ENCODE measurements at regions not wholly inside any gene's neighbourhood (a gene's known extent, or its start where the extent isn't known, plus 50 kb on each side); places are given as distances from the start of the nearest gene placed in this dataset.
"Not testable (repeated sequence)": the region's sequence is repeated elsewhere in the genome, so short reads cannot be mapped to it uniquely, and the experiment has no call there.

GRCh38 chr19:20287070-20287469 is 120.1 kb downstream of the ZNF486 start:
- WGBS (ENCODE audit: missing lambda C conversion rate): 33% methylated on average over 3 of the region's 3 CpGs
- ATAC-seq: no peak
- Histone ChIP-seq H3K4me3 (no peak overlapping the region), H3K27ac (no peak overlapping the region), H3K4me1 (no peaks in the 10 kb centered on the region), H3K9me3 (no peaks in the 10 kb centered on the region), H3K4me2 (no peak overlapping the region)
- POLR2A ChIA-PET: no interaction called here
- CTCF ChIA-PET: no interaction called here
- no peak for DNase-seq (ENCODE audit: low read depth in 1 of 2, low spot score in 1 of 2)
- TF ChIP-seq FOSL2 (IDR thresholded peaks at IDR 0.05): no peak
- TF ChIP-seq FOSL2 (CRISPR knock-in tag; IDR thresholded peaks at IDR 0.05): no peak
- no peak for TF ChIP-seq JUN (IDR thresholded peaks at IDR 0.05)
- TF ChIP-seq, protein P1, sequence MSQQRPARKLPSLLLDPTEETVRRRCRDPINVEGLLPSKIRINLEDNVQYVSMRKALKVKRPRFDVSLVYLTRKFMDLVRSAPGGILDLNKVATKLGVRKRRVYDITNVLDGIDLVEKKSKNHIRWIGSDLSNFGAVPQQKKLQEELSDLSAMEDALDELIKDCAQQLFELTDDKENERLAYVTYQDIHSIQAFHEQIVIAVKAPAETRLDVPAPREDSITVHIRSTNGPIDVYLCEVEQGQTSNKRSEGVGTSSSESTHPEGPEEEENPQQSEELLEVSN (IDR thresholded peaks at IDR 0.05; ENCODE audit: borderline replicate concordance, low read depth): no peak
- TF ChIP-seq ELK1 (IDR thresholded peaks at IDR 0.05; ENCODE audit: low read depth, low read length): no peak
- no peak for TF ChIP-seq CTCF (IDR thresholded peaks at IDR 0.05)
- TF ChIP-seq NR3C1 (IDR thresholded peaks at IDR 0.05): no peak
- TF ChIP-seq, protein P2, sequence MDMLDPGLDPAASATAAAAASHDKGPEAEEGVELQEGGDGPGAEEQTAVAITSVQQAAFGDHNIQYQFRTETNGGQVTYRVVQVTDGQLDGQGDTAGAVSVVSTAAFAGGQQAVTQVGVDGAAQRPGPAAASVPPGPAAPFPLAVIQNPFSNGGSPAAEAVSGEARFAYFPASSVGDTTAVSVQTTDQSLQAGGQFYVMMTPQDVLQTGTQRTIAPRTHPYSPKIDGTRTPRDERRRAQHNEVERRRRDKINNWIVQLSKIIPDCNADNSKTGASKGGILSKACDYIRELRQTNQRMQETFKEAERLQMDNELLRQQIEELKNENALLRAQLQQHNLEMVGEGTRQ (IDR thresholded peaks at IDR 0.05): no peak
- TF ChIP-seq JUNB (IDR thresholded peaks at IDR 0.05): no peak
- TF ChIP-seq, protein P3, sequence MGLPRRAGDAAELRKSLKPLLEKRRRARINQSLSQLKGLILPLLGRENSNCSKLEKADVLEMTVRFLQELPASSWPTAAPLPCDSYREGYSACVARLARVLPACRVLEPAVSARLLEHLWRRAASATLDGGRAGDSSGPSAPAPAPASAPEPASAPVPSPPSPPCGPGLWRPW (IDR thresholded peaks at IDR 0.05): no peak
- TF ChIP-seq MYC (IDR thresholded peaks at IDR 0.05; ENCODE audit: borderline replicate concordance, low read length): no peak
- TF ChIP-seq, protein P4, sequence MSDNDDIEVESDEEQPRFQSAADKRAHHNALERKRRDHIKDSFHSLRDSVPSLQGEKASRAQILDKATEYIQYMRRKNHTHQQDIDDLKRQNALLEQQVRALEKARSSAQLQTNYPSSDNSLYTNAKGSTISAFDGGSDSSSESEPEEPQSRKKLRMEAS (IDR thresholded peaks at IDR 0.05): no peak
- no peak for TF ChIP-seq SREBF2 (IDR thresholded peaks at IDR 0.05)
- no peak for TF ChIP-seq POLR2A (IDR thresholded peaks at IDR 0.05; ENCODE audit: low read length)
- TF ChIP-seq FOSB (CRISPR knock-in tag; IDR thresholded peaks at IDR 0.05): no peak
- no peak for FAIRE-seq

DNA sequence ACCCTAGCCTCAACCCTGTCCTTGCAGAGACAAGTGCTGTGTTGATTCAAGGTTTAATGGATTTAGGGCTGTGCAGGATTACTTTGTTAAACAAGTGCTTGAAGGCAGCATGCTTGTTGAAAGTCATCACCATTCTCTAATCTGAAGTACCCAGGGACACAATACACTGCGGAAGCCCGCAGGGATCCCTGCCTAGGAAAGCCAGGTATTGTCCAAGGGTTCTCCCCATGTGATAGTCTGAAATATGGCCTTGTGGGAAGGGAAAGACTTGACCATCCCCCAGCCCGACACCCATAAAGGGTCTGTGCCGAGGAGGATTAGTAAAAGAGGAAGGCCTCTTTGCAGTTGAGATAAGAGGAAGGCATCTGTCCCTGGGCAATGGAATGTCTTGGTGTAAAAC is 118.9 kb downstream of the ZNF486 start:
- 5% methylated on average over 4 of the region's 4 CpGs for WGBS (ENCODE audit: missing lambda C conversion rate)
- CTCF ChIA-PET; H3K4me2 ChIP-seq; H3K9me3 ChIP-seq; H3K27ac ChIP-seq; FAIRE-seq; H3K4me1 ChIP-seq; DNase-seq (ENCODE audit: low read depth in 1 of 2, low spot score in 1 of 2); H3K4me3 ChIP-seq; ATAC-seq; POLR2A ChIA-PET: not testable (repeated sequence)

GRCh38 chr19:20279516-20279915 is 112.5 kb downstream of the ZNF486 start:
- 20% methylated on average over 4 of the region's 4 CpGs for WGBS (ENCODE audit: missing lambda C conversion rate)
- TF ChIP-seq JUN (IDR thresholded peaks at IDR 0.05): no peak
- TF ChIP-seq PHF8 (IDR thresholded peaks at IDR 0.05; ENCODE audit: borderline replicate concordance, low read depth): no peak
- TF ChIP-seq, protein P5, sequence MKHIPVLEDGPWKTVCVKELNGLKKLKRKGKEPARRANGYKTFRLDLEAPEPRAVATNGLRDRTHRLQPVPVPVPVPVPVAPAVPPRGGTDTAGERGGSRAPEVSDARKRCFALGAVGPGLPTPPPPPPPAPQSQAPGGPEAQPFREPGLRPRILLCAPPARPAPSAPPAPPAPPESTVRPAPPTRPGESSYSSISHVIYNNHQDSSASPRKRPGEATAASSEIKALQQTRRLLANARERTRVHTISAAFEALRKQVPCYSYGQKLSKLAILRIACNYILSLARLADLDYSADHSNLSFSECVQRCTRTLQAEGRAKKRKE (CRISPR knock-in tag; IDR thresholded peaks at IDR 0.05; ENCODE audit: low read depth): no peak
- TF ChIP-seq EP300 (IDR thresholded peaks at IDR 0.05): no peak
- TF ChIP-seq ELK1 (IDR thresholded peaks at IDR 0.05; ENCODE audit: low read depth, low read length): no peak
- TF ChIP-seq, protein P1 (IDR thresholded peaks at IDR 0.05; ENCODE audit: borderline replicate concordance, low read depth): no peak
- no peak for TF ChIP-seq FOSB (CRISPR knock-in tag; IDR thresholded peaks at IDR 0.05)
- no peak for TF ChIP-seq POLR2A (IDR thresholded peaks at IDR 0.05; ENCODE audit: low read length)
- no peak for TF ChIP-seq HOXB5 (CRISPR knock-in tag; IDR thresholded peaks at IDR 0.05)
- TF ChIP-seq CHD2 (IDR thresholded peaks at IDR 0.05; ENCODE audit: low read length, partially characterized antibody): no peak
- TF ChIP-seq EHMT2 (IDR thresholded peaks at IDR 0.05; ENCODE audit: low read depth): no peak
- TF ChIP-seq, protein P6, sequence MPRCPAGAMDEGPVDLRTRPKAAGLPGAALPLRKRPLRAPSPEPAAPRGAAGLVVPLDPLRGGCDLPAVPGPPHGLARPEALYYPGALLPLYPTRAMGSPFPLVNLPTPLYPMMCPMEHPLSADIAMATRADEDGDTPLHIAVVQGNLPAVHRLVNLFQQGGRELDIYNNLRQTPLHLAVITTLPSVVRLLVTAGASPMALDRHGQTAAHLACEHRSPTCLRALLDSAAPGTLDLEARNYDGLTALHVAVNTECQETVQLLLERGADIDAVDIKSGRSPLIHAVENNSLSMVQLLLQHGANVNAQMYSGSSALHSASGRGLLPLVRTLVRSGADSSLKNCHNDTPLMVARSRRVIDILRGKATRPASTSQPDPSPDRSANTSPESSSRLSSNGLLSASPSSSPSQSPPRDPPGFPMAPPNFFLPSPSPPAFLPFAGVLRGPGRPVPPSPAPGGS (IDR thresholded peaks at IDR 0.05): no peak
- TF ChIP-seq BHLHE40 (IDR thresholded peaks at IDR 0.05; ENCODE audit: low read depth, low read length): no peak
- TF ChIP-seq RARB (CRISPR knock-in tag; IDR thresholded peaks at IDR 0.05): no peak
- TF ChIP-seq JUNB (IDR thresholded peaks at IDR 0.05): no peak
- no peak for TF ChIP-seq GATA3 (IDR thresholded peaks at IDR 0.05; ENCODE audit: borderline replicate concordance)

More at GRCh38 chr19:20279516-20279915, 112.5 kb downstream of the ZNF486 start:
- FAIRE-seq (no peak), DNase-seq (ENCODE audit: low read depth in 1 of 2, low spot score in 1 of 2) (no peak), ATAC-seq (no peak)
- no peak overlapping the region for H3K4me2 ChIP-seq
- POLR2A ChIA-PET: no interaction called here
- H3K9me3 ChIP-seq: no peaks in the 10 kb centered on the region
- CTCF ChIA-PET: no interaction called here
- H3K4me1 ChIP-seq: no peaks in the 10 kb centered on the region
- H3K4me3 ChIP-seq: no peak overlapping the region
- no peak overlapping the region for H3K27ac ChIP-seq
